LHCN-M2 (cell line): ENCODE measurements at regions not wholly inside any gene's neighbourhood (a gene's known extent, or its start where the extent isn't known, plus 50 kb on each side); places are given as distances from the start of the nearest gene placed in this dataset.
A peak's percentile ranks its signal among the peaks of the same experiment; 100 is the strongest.

Experiments
- DNase-seq: peaks from one replicate; pipeline ENCODE4 v3.0.0-alpha.2; 2012; ENCODE audit warnings: low read depth

GRCh38 chr14:30786701-30787100, 87.7 kb upstream of the COCH start:
- no peak for DNase-seq

DNA sequence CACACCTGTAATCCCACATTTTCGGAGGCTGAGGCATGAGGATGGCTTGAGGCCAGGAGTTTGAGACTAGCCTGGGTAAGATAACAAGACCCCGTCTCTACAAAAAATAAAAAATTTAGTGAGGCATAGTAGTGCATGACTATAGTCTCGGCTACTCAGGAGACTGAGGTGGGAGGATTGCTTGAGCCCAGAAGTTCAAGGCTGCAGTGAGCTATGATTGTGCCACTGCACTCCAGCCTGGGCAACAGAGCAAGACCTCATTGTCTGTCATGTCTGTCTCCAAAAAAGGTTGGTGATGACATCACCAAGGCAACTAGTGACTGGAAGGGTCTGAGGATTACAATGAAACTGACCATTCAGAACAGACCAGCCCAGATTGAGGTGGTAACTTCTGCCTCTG, 83.5 kb upstream of the COCH start:
- DNase-seq, result peak; percentile 5

- DNase-seq, result no peak
These were observed 82.6 kb upstream of the COCH start for GRCh38 chr14:30791522-30792351.

GRCh38 chr14:30796707-30797106, 77.7 kb upstream of the COCH start:
- DNase-seq, result no peak

- DNase-seq, result no peak
These were observed 75.8 kb upstream of the COCH start for GRCh38 chr14:30798516-30798915.

- no peak for DNase-seq
These were observed 75.4 kb upstream of the COCH start for GRCh38 chr14:30798961-30799360.

- no peak for DNase-seq
These were observed 74.4 kb upstream of the COCH start for GRCh38 chr14:30799933-30800332.

- DNase-seq, result no peak
These were observed 71.2 kb upstream of the COCH start for GRCh38 chr14:30803185-30803584.

GRCh38 chr14:30805284-30805683, 69.1 kb upstream of the COCH start:
- DNase-seq, result no peak

- DNase-seq, result peak; percentile 34
These were observed 65.8 kb upstream of the COCH start for GRCh38 chr14:30808576-30808975.

DNA sequence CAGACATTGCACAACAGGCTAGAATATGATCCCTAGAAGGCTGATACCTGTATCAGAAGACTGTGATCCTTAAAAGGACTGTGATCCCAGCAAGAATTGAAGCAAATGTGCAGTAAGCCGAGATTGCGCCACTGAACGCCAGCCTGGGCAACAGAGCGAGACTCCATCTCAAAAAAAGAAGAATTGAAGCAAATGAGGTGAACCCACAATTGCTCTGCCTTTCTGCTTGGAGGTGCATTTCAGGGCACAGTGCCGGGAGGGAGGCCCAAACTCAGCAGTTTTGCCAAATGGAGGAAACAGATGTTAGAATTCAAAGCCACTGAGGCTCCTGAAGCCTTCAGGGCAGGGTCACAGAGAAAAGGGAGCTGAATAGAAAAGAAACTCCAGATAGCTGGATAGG, 61.1 kb upstream of the COCH start:
- no peak for DNase-seq

DNA sequence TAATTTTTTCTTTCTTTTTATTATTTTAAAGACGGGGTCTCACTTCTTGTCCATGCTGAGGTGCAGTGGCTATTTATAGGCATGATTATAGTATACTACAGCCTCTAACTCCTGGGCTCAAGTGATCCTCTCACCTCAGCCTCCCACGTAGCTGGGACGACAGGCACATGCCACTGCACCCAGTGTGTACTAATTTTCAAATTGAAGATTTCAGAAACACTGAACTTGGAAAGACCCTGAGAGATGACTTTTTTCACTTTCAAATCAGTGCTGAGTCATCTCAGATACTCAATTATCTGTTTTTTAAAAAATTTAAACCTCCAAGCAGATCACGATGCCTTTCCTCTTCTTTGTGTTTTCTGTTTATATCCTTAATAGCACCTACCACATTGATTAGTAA, 53.7 kb upstream of the COCH start:
- no peak for DNase-seq

DNA sequence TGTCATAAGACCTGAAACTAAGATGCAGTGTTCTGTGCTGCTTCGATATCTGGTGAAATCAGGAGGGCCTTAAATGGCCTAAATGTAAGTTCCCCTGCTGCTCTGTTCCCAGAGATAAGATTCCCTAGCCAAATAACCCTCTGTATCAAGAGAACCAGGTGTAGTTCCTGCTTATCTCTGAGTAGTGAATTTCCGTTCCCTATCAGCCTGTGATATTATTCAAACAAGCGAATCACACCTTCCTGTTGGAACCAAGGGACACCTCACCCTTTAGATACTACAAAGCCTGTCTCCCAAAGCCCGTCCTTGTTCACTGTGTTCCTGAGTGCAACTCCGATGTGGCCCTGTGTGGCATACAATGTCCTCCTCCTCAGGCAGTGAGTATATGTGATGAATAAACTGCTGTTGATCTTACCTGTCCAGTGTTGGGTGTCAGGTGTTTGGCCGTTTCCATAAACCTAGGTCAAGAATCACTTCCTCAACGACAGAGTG, 52.2 kb upstream of the COCH start:
- no peak for DNase-seq
